ENCODE measurements at regions not wholly inside any gene's neighbourhood (a gene's known extent, or its start where the extent isn't known, plus 50 kb on each side); places are given as distances from the start of the nearest gene placed in this dataset.

DNA sequence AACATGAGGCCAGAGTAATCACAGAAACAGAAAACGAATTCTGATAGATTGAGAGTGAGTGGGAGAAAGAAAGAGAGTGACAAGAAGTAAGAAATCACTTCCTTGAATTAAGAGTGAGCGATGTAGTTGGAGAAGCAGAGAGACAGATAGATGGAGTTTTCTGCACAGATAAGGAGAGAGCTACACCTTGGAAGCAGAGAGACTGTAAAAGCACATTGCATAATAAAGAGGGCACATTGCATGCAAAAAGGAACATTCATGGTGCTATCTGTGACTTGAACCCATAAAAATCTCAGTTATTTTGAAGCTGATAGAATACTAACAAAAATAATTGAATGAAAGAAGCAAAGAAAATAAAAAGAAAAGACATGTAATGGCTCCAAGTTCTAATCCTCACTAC lies 943.8 kb downstream of the NR2F1-AS1 start:
- DNase-seq (ENCODE audit: low spot score), result no peak
- Histone ChIP-seq H3K9me3 (ENCODE audit: low read length) (no peaks in the 10 kb centered on the region), H3K4me1 (ENCODE audit: insufficient read depth, low read length, poor library complexity, severe bottlenecking) (no peaks in the 10 kb centered on the region), H3K4me3 (ENCODE audit: low read depth, low read length, poor library complexity, severe bottlenecking) (no peak overlapping the region), H3K27ac (ENCODE audit: low read depth, low read length, poor library complexity, severe bottlenecking) (no peak overlapping the region), H2AFZ (ENCODE audit: low read length) (no peak overlapping the region), H4K20me1 (ENCODE audit: insufficient read depth, low read length) (no peaks in the 10 kb centered on the region), H3K4me2 (ENCODE audit: low read length) (no peak overlapping the region), H3K79me2 (ENCODE audit: insufficient read depth, low read depth, low read length) (no peaks in the 10 kb centered on the region), H3K9me2 (ENCODE audit: insufficient read depth, low read length) (no peaks in the 10 kb centered on the region), H3K36me3 (ENCODE audit: insufficient read depth, low read length) (no peaks in the 10 kb centered on the region)
- TF ChIP-seq, protein P1, sequence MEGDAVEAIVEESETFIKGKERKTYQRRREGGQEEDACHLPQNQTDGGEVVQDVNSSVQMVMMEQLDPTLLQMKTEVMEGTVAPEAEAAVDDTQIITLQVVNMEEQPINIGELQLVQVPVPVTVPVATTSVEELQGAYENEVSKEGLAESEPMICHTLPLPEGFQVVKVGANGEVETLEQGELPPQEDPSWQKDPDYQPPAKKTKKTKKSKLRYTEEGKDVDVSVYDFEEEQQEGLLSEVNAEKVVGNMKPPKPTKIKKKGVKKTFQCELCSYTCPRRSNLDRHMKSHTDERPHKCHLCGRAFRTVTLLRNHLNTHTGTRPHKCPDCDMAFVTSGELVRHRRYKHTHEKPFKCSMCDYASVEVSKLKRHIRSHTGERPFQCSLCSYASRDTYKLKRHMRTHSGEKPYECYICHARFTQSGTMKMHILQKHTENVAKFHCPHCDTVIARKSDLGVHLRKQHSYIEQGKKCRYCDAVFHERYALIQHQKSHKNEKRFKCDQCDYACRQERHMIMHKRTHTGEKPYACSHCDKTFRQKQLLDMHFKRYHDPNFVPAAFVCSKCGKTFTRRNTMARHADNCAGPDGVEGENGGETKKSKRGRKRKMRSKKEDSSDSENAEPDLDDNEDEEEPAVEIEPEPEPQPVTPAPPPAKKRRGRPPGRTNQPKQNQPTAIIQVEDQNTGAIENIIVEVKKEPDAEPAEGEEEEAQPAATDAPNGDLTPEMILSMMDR (conservative IDR thresholded peaks at IDR 0.05; ENCODE audit: low read length), result no peak
- TF ChIP-seq EZH2phosphoT487 (IDR thresholded peaks at IDR 0.05; ENCODE audit: borderline replicate concordance, low read depth, low read length), result no peak
- intact Hi-C loops (cut with micrococcal nuclease; ENCODE audit: unreplicated experiment), result no loop called here
- CTCF ChIA-PET (ENCODE audit: unreplicated experiment), result no interaction called here
- no TSS peak for BruUV-seq (replicated peaks)
- POLR2A ChIA-PET, result no interaction called here

DNA sequence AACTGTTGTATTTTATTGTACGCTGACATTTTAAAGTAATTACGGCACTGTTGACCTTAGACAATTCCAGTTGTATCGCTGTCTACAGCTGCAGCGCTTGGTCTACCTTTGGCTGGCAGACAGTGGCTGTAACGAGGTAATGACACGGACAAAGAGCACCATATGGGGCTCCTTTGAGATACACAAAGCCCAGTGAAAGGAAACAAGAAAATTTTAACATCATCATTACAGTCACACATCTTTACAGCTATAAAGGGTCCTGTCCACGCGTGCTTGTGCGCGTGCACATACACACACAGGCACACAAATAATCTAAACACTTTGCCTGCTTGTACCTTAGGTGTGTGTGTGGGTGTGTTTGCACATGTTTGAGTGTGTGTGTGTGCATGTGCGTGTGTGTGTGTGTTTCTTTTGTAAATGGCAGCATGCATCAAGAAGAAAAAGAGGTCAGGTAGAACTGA lies 946.0 kb downstream of the NR2F1-AS1 start:
- intact Hi-C loops (cut with micrococcal nuclease; ENCODE audit: unreplicated experiment), result no loop called here
- H3K4me3 ChIP-seq (ENCODE audit: low read depth, low read length, poor library complexity, severe bottlenecking), result no peak overlapping the region
- H3K4me1 ChIP-seq (ENCODE audit: insufficient read depth, low read length, poor library complexity, severe bottlenecking), result no peaks in the 10 kb centered on the region
- no TSS peak for BruUV-seq (replicated peaks)
- CTCF ChIA-PET (ENCODE audit: unreplicated experiment), result no interaction called here
- DNase-seq (ENCODE audit: low spot score), result no peak
- H4K20me1 ChIP-seq (ENCODE audit: insufficient read depth, low read length), result no peaks in the 10 kb centered on the region
- H3K9me2 ChIP-seq (ENCODE audit: insufficient read depth, low read length), result no peaks in the 10 kb centered on the region
- POLR2A ChIA-PET, result interaction anchor here (0.5 kb wide), 1 partner anchor 11 kb away, joined by 3 read pairs; no protein-coding TSS in a partner anchor
- H2AFZ ChIP-seq (ENCODE audit: low read length), result no peak overlapping the region
- H3K9me3 ChIP-seq (ENCODE audit: low read length), result no peaks in the 10 kb centered on the region
- no peak for TF ChIP-seq EZH2phosphoT487 (IDR thresholded peaks at IDR 0.05; ENCODE audit: borderline replicate concordance, low read depth, low read length)
- TF ChIP-seq, protein P1 (conservative IDR thresholded peaks at IDR 0.05; ENCODE audit: low read length), result no peak
- no peaks in the 10 kb centered on the region for H3K36me3 ChIP-seq (ENCODE audit: insufficient read depth, low read length)
- no peak overlapping the region for H3K4me2 ChIP-seq (ENCODE audit: low read length)
- no peaks in the 10 kb centered on the region for H3K79me2 ChIP-seq (ENCODE audit: insufficient read depth, low read depth, low read length)
- H3K27ac ChIP-seq (ENCODE audit: low read depth, low read length, poor library complexity, severe bottlenecking), result no peak overlapping the region

DNA sequence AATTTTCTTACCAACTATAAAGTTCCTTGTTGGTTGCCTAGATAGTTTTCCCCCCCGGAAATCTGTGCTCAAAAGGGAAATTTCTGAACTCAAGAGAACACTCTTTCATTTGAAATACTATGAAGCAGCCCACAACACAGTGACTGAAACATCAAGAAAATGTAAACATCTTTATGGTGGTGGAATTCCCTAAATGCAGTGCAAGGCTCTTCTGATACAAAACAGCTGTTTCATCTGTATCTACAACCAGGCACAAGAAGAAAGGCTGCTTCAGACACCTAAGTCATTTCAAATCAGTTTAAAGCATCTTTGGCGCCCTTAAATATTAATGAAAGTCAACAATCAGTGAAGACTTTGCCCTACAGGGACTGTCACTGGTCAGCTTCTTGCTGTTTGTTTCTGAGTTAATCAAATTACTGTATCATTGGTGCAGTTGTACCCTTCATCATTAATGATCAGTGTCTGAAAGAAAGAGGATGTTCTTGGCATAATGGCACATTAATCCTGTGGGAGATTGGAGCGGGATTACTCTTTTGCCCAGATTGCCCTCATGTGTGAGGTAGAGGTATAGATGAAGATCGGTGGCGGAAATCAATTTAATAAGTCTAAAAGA lies 947.0 kb downstream of the NR2F1-AS1 start:
- ChIA-PET POLR2A (no interaction called here), CTCF (ENCODE audit: unreplicated experiment) (no interaction called here)
- no peak overlapping the region for H3K4me2 ChIP-seq (ENCODE audit: low read length)

More for the DNA sequence above, 947.0 kb downstream of the NR2F1-AS1 start:
- Histone ChIP-seq H3K4me1 (ENCODE audit: insufficient read depth, low read length, poor library complexity, severe bottlenecking) (no peaks in the 10 kb centered on the region), H2AFZ (ENCODE audit: low read length) (no peak overlapping the region), H3K27ac (ENCODE audit: low read depth, low read length, poor library complexity, severe bottlenecking) (no peak overlapping the region), H3K4me3 (ENCODE audit: low read depth, low read length, poor library complexity, severe bottlenecking) (no peak overlapping the region), H4K20me1 (ENCODE audit: insufficient read depth, low read length) (no peaks in the 10 kb centered on the region), H3K9me2 (ENCODE audit: insufficient read depth, low read length) (no peaks in the 10 kb centered on the region), H3K79me2 (ENCODE audit: insufficient read depth, low read depth, low read length) (no peaks in the 10 kb centered on the region), H3K36me3 (ENCODE audit: insufficient read depth, low read length) (no peaks in the 10 kb centered on the region), H3K9me3 (ENCODE audit: low read length) (no peaks in the 10 kb centered on the region)
- DNase-seq (ENCODE audit: low spot score), result no peak
- no TSS peak for BruUV-seq (replicated peaks)
- intact Hi-C loops (cut with micrococcal nuclease; ENCODE audit: unreplicated experiment), result no loop called here
- no peak for TF ChIP-seq EZH2phosphoT487 (IDR thresholded peaks at IDR 0.05; ENCODE audit: borderline replicate concordance, low read depth, low read length)
- TF ChIP-seq, protein P1 (conservative IDR thresholded peaks at IDR 0.05; ENCODE audit: low read length), result no peak

Measured in OCI-LY7 (cell line).